Activated B cell treated with CpG ODN at 0.5 μM for 24 hours (primary cell): ENCODE measurements at regions not wholly inside any gene's neighbourhood (a gene's known extent, or its start where the extent isn't known, plus 50 kb on each side); places are given as distances from the start of the nearest gene placed in this dataset.

ENCODE experiments used
- ATAC-seq: fragments of 200-7000 bp; cut with Tn5 transposase; one replicate; pipeline ENCODE4 v1.10.0; 2021; ENCODE audit warnings: low read depth, mild to moderate bottlenecking, moderate library complexity
- CTCF ChIA-PET: fragments of 350-600 bp; sonication (Branson Sonifier 250); formaldehyde crosslinking; loops from one replicate; lab custom pipeline; 2021; ENCODE audit warnings: antibody characterized with exemption; lab: Charles Lee
- POLR2A ChIA-PET: fragments of 350-600 bp; sonication (Branson Sonifier 250); formaldehyde crosslinking; loops from one replicate; lab custom pipeline; 2021; ENCODE audit warnings: antibody characterized with exemption; lab: Charles Lee
- DNase-seq: peaks from one replicate; pipeline ENCODE4 v3.0.0; 2022
- H3K27ac Mint-ChIP-seq: one replicate; pipeline ENCODE4 v1.8.0; 2020; ENCODE audit warnings: mixed read lengths
- H3K27me3 Mint-ChIP-seq: one replicate; pipeline ENCODE4 v1.8.0; 2021; ENCODE audit warnings: mixed read lengths
- H3K36me3 Mint-ChIP-seq: one replicate; pipeline ENCODE4 v1.8.0; 2021; ENCODE audit warnings: low read depth, mixed read lengths
- H3K4me1 Mint-ChIP-seq: one replicate; pipeline ENCODE4 v1.8.0; 2021; ENCODE audit warnings: mixed read lengths
- H3K4me3 Mint-ChIP-seq: one replicate; pipeline ENCODE4 v1.8.0; 2020; ENCODE audit warnings: mild to moderate bottlenecking, mixed read lengths
- H3K9me3 Mint-ChIP-seq: one replicate; pipeline ENCODE4 v1.8.0; 2020; ENCODE audit warnings: mixed read lengths
- intact Hi-C: fragments of 100-400 bp; cut with micrococcal nuclease; formaldehyde crosslinking; loops from one replicate; pipeline ENCODE4 v1.15.1; 2024
- TF ChIP-seq, protein P1 (sequence below): fragments of 200-600 bp; IDR thresholded peaks from one replicate; pipeline ENCODE4 v1.8.0; 2022; ENCODE audit warnings: antibody characterized with exemption, mild to moderate bottlenecking

DNA sequence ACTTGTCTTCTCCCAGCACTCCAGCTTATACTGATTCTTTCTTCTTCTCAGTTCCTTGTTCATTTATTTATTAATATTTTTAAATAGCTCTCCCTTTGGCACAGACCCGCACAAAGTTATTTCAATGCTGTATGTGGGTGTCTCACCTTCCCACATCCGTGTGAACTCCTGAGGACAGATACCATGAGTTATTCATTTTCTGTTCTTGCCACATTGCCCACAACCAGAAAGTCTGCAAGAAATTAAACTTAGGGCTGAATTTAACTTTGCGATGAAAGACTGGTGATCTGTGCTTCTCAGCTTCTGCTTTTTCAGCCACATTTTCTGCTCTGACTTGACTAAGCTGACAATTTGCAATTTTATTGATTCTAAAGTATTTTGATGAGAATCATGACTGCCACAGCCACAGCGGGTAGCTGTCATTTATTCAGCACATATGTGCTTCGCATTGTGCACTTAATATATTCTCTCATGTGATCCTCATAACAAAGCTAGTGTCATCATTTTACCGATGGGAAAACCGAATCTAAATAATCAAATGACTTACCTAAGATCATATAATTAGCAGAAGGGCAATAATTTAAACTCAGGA lies 569.8 kb downstream of the EDEM1 start:
- Mint-ChIP-seq H3K27ac (no peak overlapping the region), H3K27me3 (no peaks in the 10 kb centered on the region), H3K4me3 (no peak overlapping the region), H3K9me3 (no peaks in the 10 kb centered on the region), H3K4me1 (no peaks in the 10 kb centered on the region), H3K36me3 (no peaks in the 10 kb centered on the region)
- ChIA-PET POLR2A (no interaction called here), CTCF (no interaction called here)
- no peak for ATAC-seq
- TF ChIP-seq, protein P1, sequence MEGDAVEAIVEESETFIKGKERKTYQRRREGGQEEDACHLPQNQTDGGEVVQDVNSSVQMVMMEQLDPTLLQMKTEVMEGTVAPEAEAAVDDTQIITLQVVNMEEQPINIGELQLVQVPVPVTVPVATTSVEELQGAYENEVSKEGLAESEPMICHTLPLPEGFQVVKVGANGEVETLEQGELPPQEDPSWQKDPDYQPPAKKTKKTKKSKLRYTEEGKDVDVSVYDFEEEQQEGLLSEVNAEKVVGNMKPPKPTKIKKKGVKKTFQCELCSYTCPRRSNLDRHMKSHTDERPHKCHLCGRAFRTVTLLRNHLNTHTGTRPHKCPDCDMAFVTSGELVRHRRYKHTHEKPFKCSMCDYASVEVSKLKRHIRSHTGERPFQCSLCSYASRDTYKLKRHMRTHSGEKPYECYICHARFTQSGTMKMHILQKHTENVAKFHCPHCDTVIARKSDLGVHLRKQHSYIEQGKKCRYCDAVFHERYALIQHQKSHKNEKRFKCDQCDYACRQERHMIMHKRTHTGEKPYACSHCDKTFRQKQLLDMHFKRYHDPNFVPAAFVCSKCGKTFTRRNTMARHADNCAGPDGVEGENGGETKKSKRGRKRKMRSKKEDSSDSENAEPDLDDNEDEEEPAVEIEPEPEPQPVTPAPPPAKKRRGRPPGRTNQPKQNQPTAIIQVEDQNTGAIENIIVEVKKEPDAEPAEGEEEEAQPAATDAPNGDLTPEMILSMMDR: no peak
- intact Hi-C loops: no loop called here
- DNase-seq: no peak

DNA sequence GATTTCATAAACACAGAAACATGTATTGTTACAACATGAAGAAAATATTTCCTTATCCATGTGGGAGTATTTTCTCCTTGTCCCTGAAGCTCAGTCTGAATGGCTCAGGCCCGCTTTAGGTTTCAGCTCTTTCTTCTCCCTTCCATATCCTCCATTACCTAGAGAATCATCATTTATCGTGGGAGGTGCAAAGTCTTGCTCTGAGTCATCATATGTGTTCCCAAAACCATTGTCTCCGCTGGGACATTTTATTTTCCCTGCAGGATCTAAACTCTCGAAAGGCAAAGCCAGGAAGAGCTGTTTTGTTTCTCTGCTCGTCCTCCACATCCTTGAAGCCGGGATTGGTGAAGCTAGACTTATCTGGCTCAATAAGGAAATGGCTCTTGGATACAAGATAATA lies 571.2 kb downstream of the EDEM1 start:
- DNase-seq: no peak
- CTCF ChIA-PET: no interaction called here
- TF ChIP-seq, protein P1: no peak
- Mint-ChIP-seq H3K9me3 (no peaks in the 10 kb centered on the region), H3K27ac (no peak overlapping the region), H3K27me3 (no peaks in the 10 kb centered on the region), H3K4me1 (no peaks in the 10 kb centered on the region), H3K36me3 (no peaks in the 10 kb centered on the region), H3K4me3 (no peak overlapping the region)
- ATAC-seq: no peak
- POLR2A ChIA-PET: no interaction called here
- intact Hi-C loops: no loop called here

DNA sequence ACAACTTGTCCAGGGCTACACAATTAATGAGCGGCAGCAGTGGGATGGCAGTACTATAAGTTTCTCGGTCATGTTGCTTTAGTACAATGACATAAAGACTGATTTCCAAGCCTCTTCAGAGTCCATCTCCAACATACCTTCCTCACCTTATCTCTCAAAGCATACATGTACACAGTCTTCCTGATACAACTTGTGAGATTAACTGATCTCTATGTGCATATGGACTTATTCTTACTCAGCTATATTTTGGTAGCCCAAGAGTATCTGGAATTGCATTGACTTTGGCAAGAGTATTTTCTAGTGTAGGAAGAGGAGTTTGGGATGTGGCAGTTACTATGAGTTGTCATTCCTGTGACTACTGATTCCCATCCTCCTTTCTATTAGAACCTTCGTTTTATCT lies 575.0 kb downstream of the EDEM1 start:
- Mint-ChIP-seq H3K9me3 (no peaks in the 10 kb centered on the region), H3K36me3 (no peaks in the 10 kb centered on the region), H3K4me1 (no peaks in the 10 kb centered on the region), H3K27ac (no peak overlapping the region), H3K4me3 (no peak overlapping the region), H3K27me3 (no peaks in the 10 kb centered on the region)
- ATAC-seq (no peak), DNase-seq (no peak)
- intact Hi-C loops: no loop called here
- POLR2A ChIA-PET: no interaction called here
- CTCF ChIA-PET: no interaction called here
- TF ChIP-seq, protein P1: no peak

DNA sequence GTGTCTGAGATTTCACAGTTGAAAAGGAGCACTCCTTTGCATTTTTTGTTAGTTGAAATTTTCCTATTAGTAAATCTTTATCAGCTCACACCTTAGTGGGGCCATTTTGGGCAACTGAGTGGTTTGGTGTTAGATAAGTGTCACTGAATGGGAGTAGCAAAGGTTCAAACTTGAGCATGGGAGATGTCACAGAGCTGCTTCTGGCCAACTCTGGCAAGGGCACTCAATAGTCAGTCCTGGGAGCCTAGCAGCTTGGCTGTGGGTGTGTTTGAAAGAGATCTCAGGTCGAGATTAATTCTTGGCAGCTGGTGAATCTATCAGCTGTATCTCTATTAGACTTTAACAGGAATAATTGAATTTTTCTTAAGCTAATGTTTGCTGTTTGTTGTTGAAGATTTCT lies 579.3 kb downstream of the EDEM1 start:
- TF ChIP-seq, protein P1: no peak
- no peak overlapping the region for H3K27ac Mint-ChIP-seq
- no peaks in the 10 kb centered on the region for H3K36me3 Mint-ChIP-seq
- ChIA-PET CTCF (no interaction called here), POLR2A (no interaction called here)
- no peaks in the 10 kb centered on the region for H3K27me3 Mint-ChIP-seq
- H3K4me3 Mint-ChIP-seq: no peak overlapping the region
- intact Hi-C loops: no loop called here
- H3K9me3 Mint-ChIP-seq: no peaks in the 10 kb centered on the region
- no peaks in the 10 kb centered on the region for H3K4me1 Mint-ChIP-seq
- no peak for DNase-seq
- ATAC-seq: no peak

GRCh38 chr3:5767304-5767703 lies 579.8 kb downstream of the EDEM1 start:
- no peak for ATAC-seq
- TF ChIP-seq, protein P1: no peak
- H3K9me3 Mint-ChIP-seq: no peaks in the 10 kb centered on the region
- H3K27me3 Mint-ChIP-seq: no peaks in the 10 kb centered on the region
- no peaks in the 10 kb centered on the region for H3K36me3 Mint-ChIP-seq
- no peaks in the 10 kb centered on the region for H3K4me1 Mint-ChIP-seq
- ChIA-PET POLR2A (no interaction called here), CTCF (no interaction called here)
- H3K27ac Mint-ChIP-seq: no peak overlapping the region
- intact Hi-C loops: no loop called here
- no peak overlapping the region for H3K4me3 Mint-ChIP-seq
- no peak for DNase-seq
